ENCODE measurements at regions not wholly inside any gene's neighbourhood (a gene's known extent, or its start where the extent isn't known, plus 50 kb on each side); places are given as distances from the start of the nearest gene placed in this dataset.
"Not testable (repeated sequence)": the region's sequence is repeated elsewhere in the genome, so short reads cannot be mapped to it uniquely, and the experiment has no call there.

DNA sequence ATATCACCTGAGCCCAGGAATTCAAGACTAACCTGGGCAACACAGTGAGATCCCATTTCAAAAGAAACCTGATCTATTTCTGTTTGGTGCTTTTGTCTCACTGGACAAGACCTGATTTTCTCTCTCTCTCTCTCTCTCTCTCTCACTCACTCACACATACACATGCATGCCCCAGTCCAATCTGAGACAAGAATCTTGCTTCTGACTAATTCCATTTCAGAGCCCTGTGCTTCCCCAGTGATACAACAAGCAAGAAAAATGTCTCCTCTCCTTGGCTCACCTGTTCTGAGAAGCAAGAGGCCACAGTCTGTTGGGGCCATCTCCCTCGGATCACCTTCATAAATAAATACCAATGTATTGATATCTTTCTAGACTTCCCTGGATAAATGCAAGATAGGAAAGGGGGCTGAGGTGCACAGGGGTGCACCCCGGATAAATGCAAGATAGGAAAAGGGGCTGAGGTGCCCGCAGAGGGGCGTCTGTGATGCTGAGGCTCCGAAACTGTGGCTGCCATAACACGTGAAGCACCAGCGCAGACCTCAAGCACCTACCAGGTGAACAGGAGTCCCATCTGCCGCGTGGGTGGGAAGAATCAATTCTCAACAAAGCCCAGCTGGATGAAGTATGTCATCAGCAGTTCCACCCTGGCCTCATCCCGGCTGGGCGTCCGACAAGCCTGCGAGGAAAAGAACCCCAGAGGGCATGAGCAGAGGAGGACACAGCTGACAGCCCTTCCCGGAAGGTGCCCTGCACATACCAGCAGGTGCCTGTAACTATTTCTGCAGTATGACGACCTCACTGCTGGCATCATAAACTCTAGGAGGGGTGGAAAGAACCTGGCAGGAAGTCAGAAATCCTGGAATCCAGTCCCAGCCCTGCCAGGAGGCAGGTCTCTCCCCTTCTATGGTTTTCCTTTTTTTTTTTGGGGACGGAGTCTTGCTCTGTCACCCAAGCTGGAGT, 280.0 kb downstream of the GOLGA6L6 start:
- DNase-seq; H3K9me3 Mint-ChIP-seq; H3K4me1 Mint-ChIP-seq; POLR2A ChIA-PET; H3K27me3 Mint-ChIP-seq; H3K36me3 Mint-ChIP-seq (ENCODE audit: low read depth); H3K4me3 Mint-ChIP-seq; H3K27ac Mint-ChIP-seq; CTCF ChIA-PET: not testable (repeated sequence)

DNA sequence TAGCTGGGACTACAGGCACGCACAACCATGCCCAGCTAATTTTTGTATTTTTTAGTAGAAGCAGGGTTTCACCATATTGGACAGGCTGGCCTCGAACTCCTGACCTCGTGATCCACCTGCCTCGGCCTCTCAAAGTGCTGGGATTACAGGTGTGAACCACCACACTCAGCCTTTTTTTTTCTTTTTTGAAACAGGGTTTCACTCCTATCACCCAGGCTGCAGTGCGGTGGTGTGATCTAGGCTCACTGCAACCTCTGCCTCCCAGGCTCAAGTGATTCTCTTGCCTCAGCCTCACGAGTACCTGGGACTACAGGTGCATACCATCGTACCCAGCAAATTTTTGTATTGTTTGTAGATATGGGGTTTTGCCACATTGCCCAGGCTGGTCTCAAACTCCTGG, 280.9 kb downstream of the GOLGA6L6 start:
- H3K27me3 Mint-ChIP-seq; H3K36me3 Mint-ChIP-seq (ENCODE audit: low read depth); H3K27ac Mint-ChIP-seq; CTCF ChIA-PET; POLR2A ChIA-PET; H3K4me1 Mint-ChIP-seq; H3K4me3 Mint-ChIP-seq; DNase-seq; H3K9me3 Mint-ChIP-seq: not testable (repeated sequence)

DNA sequence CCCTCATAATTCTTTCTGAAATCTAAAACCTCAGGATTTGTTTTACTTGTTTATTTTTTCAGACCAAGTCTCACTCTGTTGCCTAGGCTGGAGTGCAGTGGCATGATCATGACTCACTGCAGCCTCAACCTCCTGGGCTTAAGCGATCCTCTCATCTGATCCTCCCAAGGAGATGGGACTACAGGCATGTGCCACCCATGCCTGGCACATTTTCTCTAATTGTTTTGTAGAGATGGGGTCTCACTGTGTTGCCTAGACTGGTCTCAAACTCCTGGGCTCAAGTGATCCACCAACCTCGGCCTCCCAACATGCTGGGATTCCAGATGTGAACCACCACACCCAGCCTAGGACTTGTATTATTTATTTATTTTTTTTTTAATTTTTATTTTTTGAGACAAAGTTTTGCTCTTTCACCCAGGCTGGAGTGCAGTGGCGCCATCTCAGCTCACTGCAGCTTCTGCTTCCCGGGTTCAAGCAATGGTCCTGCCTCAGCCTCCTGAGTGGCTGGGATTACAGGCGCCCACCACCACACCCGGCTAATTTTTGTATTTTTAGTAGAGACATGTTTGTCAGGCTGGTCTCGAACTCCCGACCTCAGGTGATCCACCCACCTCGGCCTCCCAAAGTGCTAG, 281.9 kb downstream of the GOLGA6L6 start:
- H3K27ac Mint-ChIP-seq; CTCF ChIA-PET; H3K27me3 Mint-ChIP-seq; H3K4me3 Mint-ChIP-seq; H3K4me1 Mint-ChIP-seq; DNase-seq; POLR2A ChIA-PET; H3K9me3 Mint-ChIP-seq; H3K36me3 Mint-ChIP-seq (ENCODE audit: low read depth): not testable (repeated sequence)

DNA sequence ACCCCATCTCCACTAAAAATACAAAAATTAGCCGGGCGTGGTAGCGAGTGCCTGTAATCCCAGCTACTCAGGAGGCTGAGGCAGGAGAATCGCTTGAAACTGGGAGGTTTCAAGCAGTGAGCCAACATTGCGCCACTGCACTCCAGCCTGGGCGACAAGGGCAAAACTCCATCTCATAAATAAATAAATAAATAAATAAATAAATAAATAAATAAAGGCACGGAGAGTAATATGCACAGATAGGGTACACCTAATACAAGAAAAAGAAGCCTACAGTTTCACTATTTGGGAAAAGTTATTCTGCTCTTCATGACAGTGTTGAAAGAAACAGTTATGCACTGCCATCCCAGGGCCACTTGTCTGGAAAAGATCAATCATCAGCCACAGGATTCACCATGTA, 285.2 kb downstream of the GOLGA6L6 start:
- CTCF ChIA-PET; H3K9me3 Mint-ChIP-seq; POLR2A ChIA-PET; H3K4me3 Mint-ChIP-seq; H3K27ac Mint-ChIP-seq; H3K4me1 Mint-ChIP-seq; H3K36me3 Mint-ChIP-seq (ENCODE audit: low read depth); DNase-seq; H3K27me3 Mint-ChIP-seq: not testable (repeated sequence)

- H3K27ac Mint-ChIP-seq; DNase-seq; H3K27me3 Mint-ChIP-seq; CTCF ChIA-PET; H3K36me3 Mint-ChIP-seq (ENCODE audit: low read depth); H3K4me1 Mint-ChIP-seq; H3K9me3 Mint-ChIP-seq; POLR2A ChIA-PET; H3K4me3 Mint-ChIP-seq: not testable (repeated sequence)
These were observed 286.0 kb downstream of the GOLGA6L6 start for GRCh38 chr15:20255641-20256040.

- H3K36me3 Mint-ChIP-seq (ENCODE audit: low read depth); CTCF ChIA-PET; H3K27me3 Mint-ChIP-seq; H3K4me3 Mint-ChIP-seq; H3K27ac Mint-ChIP-seq; POLR2A ChIA-PET; DNase-seq; H3K9me3 Mint-ChIP-seq; H3K4me1 Mint-ChIP-seq: not testable (repeated sequence)
These were observed 288.5 kb downstream of the GOLGA6L6 start for GRCh38 chr15:20253047-20253615.

- H3K9me3 Mint-ChIP-seq; H3K36me3 Mint-ChIP-seq (ENCODE audit: low read depth); CTCF ChIA-PET; H3K27ac Mint-ChIP-seq; H3K27me3 Mint-ChIP-seq; H3K4me1 Mint-ChIP-seq; POLR2A ChIA-PET; DNase-seq; H3K4me3 Mint-ChIP-seq: not testable (repeated sequence)
These were observed 289.6 kb downstream of the GOLGA6L6 start for GRCh38 chr15:20252040-20252439.

GRCh38 chr15:20251214-20252005, 290.2 kb downstream of the GOLGA6L6 start:
- H3K4me1 Mint-ChIP-seq; CTCF ChIA-PET; H3K27ac Mint-ChIP-seq; H3K27me3 Mint-ChIP-seq; H3K4me3 Mint-ChIP-seq; H3K36me3 Mint-ChIP-seq (ENCODE audit: low read depth); H3K9me3 Mint-ChIP-seq; DNase-seq; POLR2A ChIA-PET: not testable (repeated sequence)

- H3K27me3 Mint-ChIP-seq; H3K27ac Mint-ChIP-seq; CTCF ChIA-PET; DNase-seq; H3K9me3 Mint-ChIP-seq; H3K4me3 Mint-ChIP-seq; H3K36me3 Mint-ChIP-seq (ENCODE audit: low read depth); POLR2A ChIA-PET; H3K4me1 Mint-ChIP-seq: not testable (repeated sequence)
These were observed 291.4 kb downstream of the GOLGA6L6 start for GRCh38 chr15:20250206-20250605.

- DNase-seq; H3K9me3 Mint-ChIP-seq; POLR2A ChIA-PET; H3K4me3 Mint-ChIP-seq; H3K4me1 Mint-ChIP-seq; H3K27me3 Mint-ChIP-seq; H3K36me3 Mint-ChIP-seq (ENCODE audit: low read depth); CTCF ChIA-PET: not testable (repeated sequence)
- peak overlapping the region; percentile 7 for H3K27ac Mint-ChIP-seq
These were observed 292.0 kb downstream of the GOLGA6L6 start for GRCh38 chr15:20249677-20249970.

DNA sequence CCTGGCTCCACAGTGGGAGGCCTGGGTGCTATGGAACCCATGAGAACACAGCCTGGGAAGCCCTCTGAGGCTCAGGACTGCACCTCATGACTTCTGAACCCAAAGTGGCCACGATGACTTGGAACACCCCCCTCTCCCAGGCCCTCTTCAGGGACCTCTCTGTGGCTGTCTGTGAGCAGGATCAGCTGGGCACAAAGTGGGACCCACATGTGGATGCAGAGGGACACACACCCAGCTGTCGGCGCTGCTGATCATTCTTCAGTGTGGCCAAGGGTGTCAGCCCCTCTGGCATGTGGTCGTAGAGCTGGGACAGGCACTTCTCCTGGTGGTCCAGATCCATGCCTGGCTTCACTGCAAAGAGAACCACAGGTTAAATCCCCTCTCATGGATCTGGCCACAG, 293.2 kb downstream of the GOLGA6L6 start:
- H3K36me3 Mint-ChIP-seq (ENCODE audit: low read depth); H3K4me1 Mint-ChIP-seq; POLR2A ChIA-PET; H3K4me3 Mint-ChIP-seq; CTCF ChIA-PET; H3K27me3 Mint-ChIP-seq; H3K9me3 Mint-ChIP-seq; DNase-seq; H3K27ac Mint-ChIP-seq: not testable (repeated sequence)

DNA sequence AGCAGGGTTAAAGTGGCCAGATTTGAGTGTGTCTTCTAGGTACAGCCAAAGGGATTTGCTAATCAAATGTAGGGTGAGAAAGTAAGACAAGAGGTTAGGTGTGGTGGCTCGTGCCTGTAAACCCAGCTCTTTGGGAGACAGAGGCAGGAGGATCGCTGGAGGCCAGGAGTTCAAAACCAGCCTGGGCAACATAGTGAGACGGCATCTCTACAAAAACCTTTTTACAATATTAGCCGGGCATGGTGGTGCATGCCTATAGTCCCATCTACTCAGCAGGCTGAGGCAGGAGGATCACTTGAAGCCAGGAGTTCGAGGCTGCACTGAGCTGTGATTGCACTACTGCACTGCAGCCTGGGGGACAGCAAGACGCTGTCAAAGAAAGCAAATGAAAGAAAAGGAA, 294.5 kb downstream of the GOLGA6L6 start:
- DNase-seq, POLR2A ChIA-PET: not testable (repeated sequence)

GRCh38 chr15:20246624-20247023, 295.0 kb downstream of the GOLGA6L6 start:
- H3K36me3 Mint-ChIP-seq (ENCODE audit: low read depth); DNase-seq; H3K27ac Mint-ChIP-seq; POLR2A ChIA-PET; H3K4me1 Mint-ChIP-seq; H3K4me3 Mint-ChIP-seq; CTCF ChIA-PET; H3K9me3 Mint-ChIP-seq; H3K27me3 Mint-ChIP-seq: not testable (repeated sequence)

More for the DNA sequence above, 294.5 kb downstream of the GOLGA6L6 start:
- H3K9me3 Mint-ChIP-seq; H3K4me1 Mint-ChIP-seq; CTCF ChIA-PET; H3K4me3 Mint-ChIP-seq; H3K27me3 Mint-ChIP-seq; H3K36me3 Mint-ChIP-seq (ENCODE audit: low read depth); H3K27ac Mint-ChIP-seq: not testable (repeated sequence)

All from activated CD4-positive, alpha-beta T cell treated with anti-CD3 and anti-CD28 coated beads, Interleukin-2, amount 10 ng/mL, durations not matched to agents 7 days and 5 days (primary cell).